SK-N-SH treated with all-trans-retinoic acid at 6 μM for 48 hours (cell line): ENCODE measurements at regions not wholly inside any gene's neighbourhood (a gene's known extent, or its start where the extent isn't known, plus 50 kb on each side); places are given as distances from the start of the nearest gene placed in this dataset.

Experiments used
- ATAC-seq: fragments of 200-7000 bp; cut with Tn5 transposase; 3 replicates; pipeline ENCODE4 v1.9.1; 2020; ENCODE audit warnings: mild to moderate bottlenecking, moderate library complexity
- ARNTL ChIP-seq: fragments of 450-650 bp; formaldehyde crosslinking; IDR thresholded peaks from 2 replicates; pipeline ENCODE4 v1.5.0; 2020; ENCODE audit warnings: low read depth, mild to moderate bottlenecking, moderate library complexity, borderline replicate concordance
- BACH2 ChIP-seq: fragments of 250-450 bp; sonication (Bioruptor Pico); IDR thresholded peaks from 2 replicates; pipeline ENCODE4 v1.9.0; 2021; ENCODE audit warnings: mild to moderate bottlenecking, borderline replicate concordance
- CREB5 ChIP-seq: fragments of 250-450 bp; sonication (Bioruptor Pico); IDR thresholded peaks from 2 replicates; pipeline ENCODE4 v1.5.1; 2020; ENCODE audit warnings: low read depth, mild to moderate bottlenecking, moderate library complexity
- CSDC2 ChIP-seq: fragments of 250-450 bp; sonication (Bioruptor Pico); IDR thresholded peaks from 2 replicates; pipeline ENCODE4 v1.5.0; 2020; ENCODE audit warnings: mild to moderate bottlenecking, moderate library complexity
- CSRNP3 ChIP-seq: fragments of 250-450 bp; sonication (Bioruptor Pico); IDR thresholded peaks from 2 replicates; pipeline ENCODE4 v1.5.1; 2021; ENCODE audit warnings: mild to moderate bottlenecking, moderate library complexity
- ESRRG ChIP-seq: fragments of 250-450 bp; sonication (Bioruptor Pico); IDR thresholded peaks from 2 replicates; pipeline ENCODE4 v1.6.1; 2021; ENCODE audit warnings: mild to moderate bottlenecking
- GLIS3 ChIP-seq: fragments of 250-450 bp; sonication (Bioruptor Pico); IDR thresholded peaks from 2 replicates; pipeline ENCODE4 v1.5.0; 2020; ENCODE audit warnings: mild to moderate bottlenecking, moderate library complexity
- ISL1 ChIP-seq: fragments of 250-450 bp; sonication (Bioruptor Pico); IDR thresholded peaks from 2 replicates; pipeline ENCODE4 v2.1.2; 2022; ENCODE audit warnings: mild to moderate bottlenecking, moderate library complexity
- OSR1 ChIP-seq: fragments of 250-450 bp; sonication (Bioruptor Pico); IDR thresholded peaks from 2 replicates; pipeline ENCODE4 v1.8.0; 2022; ENCODE audit warnings: moderate library complexity, mild to moderate bottlenecking, inconsistent platforms
- PATZ1 ChIP-seq: fragments of 250-450 bp; sonication (Bioruptor Pico); IDR thresholded peaks from 2 replicates; pipeline ENCODE4 v1.8.0; 2020; ENCODE audit warnings: mild to moderate bottlenecking, moderate library complexity, borderline replicate concordance
- POU6F1 ChIP-seq: fragments of 250-450 bp; sonication (Bioruptor Pico); IDR thresholded peaks from 2 replicates; pipeline ENCODE4 v1.8.0; 2021; ENCODE audit warnings: low read depth, mild to moderate bottlenecking, moderate library complexity, borderline replicate concordance
- PPARA ChIP-seq: fragments of 250-450 bp; sonication (Bioruptor Pico); IDR thresholded peaks from 2 replicates; pipeline ENCODE4 v1.5.0; 2020; ENCODE audit warnings: mild to moderate bottlenecking, borderline replicate concordance
- RARB ChIP-seq: fragments of 250-450 bp; sonication (Bioruptor Pico); IDR thresholded peaks from 2 replicates; pipeline ENCODE4 v1.8.0; 2021; ENCODE audit warnings: mild to moderate bottlenecking, moderate library complexity
- SNAI2 ChIP-seq: fragments of 250-450 bp; sonication (Bioruptor Pico); IDR thresholded peaks from 2 replicates; pipeline ENCODE4 v1.5.0; 2020; ENCODE audit warnings: mild to moderate bottlenecking, moderate library complexity
- TCF4 ChIP-seq: fragments of 250-450 bp; sonication (Bioruptor Pico); IDR thresholded peaks from 2 replicates; pipeline ENCODE4 v1.8.0; 2021; ENCODE audit warnings: mild to moderate bottlenecking, moderate library complexity, borderline replicate concordance
- TOX ChIP-seq: fragments of 250-450 bp; sonication (Bioruptor Pico); IDR thresholded peaks from 2 replicates; pipeline ENCODE4 v1.8.0; 2021; ENCODE audit warnings: mild to moderate bottlenecking, moderate library complexity, borderline replicate concordance
- TSHZ2 ChIP-seq: fragments of 250-450 bp; sonication (Bioruptor Pico); IDR thresholded peaks from 2 replicates; pipeline ENCODE4 v1.5.0; 2020; ENCODE audit warnings: mild to moderate bottlenecking, moderate library complexity
- ZC3H10 ChIP-seq: fragments of 250-450 bp; sonication (Bioruptor Pico); IDR thresholded peaks from 2 replicates; pipeline ENCODE4 v1.5.1; 2021; ENCODE audit warnings: mild to moderate bottlenecking, moderate library complexity
- ZFP3 ChIP-seq: fragments of 250-450 bp; sonication (Bioruptor Pico); IDR thresholded peaks from 2 replicates; pipeline ENCODE4 v1.5.0; 2020; ENCODE audit warnings: mild to moderate bottlenecking, moderate library complexity
- ZFP30 ChIP-seq: fragments of 450-650 bp; formaldehyde crosslinking; IDR thresholded peaks from 2 replicates; pipeline ENCODE4 v1.5.0; 2022; ENCODE audit warnings: mild to moderate bottlenecking, moderate library complexity
- ZNF565 ChIP-seq: fragments of 450-650 bp; formaldehyde crosslinking; conservative IDR thresholded peaks from 2 replicates; pipeline ENCODE4 v1.5.0; 2020; ENCODE audit warnings: low read depth, mild to moderate bottlenecking, moderate library complexity
- ZNF70 ChIP-seq: fragments of 450-650 bp; formaldehyde crosslinking; IDR thresholded peaks from 2 replicates; pipeline ENCODE4 v1.5.0; 2020; ENCODE audit warnings: mild to moderate bottlenecking, moderate library complexity
- ZNF8 ChIP-seq: fragments of 450-650 bp; formaldehyde crosslinking; IDR thresholded peaks from 2 replicates; pipeline ENCODE4 v1.5.0; 2020; ENCODE audit warnings: mild to moderate bottlenecking, moderate library complexity

- no peak for ATAC-seq
- TF ChIP-seq CSDC2 (CRISPR knock-in tag) (no peak), ZC3H10 (CRISPR knock-in tag) (no peak), ZNF70 (no peak), TSHZ2 (no peak), ESRRG (CRISPR knock-in tag) (no peak), TOX (CRISPR knock-in tag) (no peak), ARNTL (CRISPR knock-in tag) (no peak), RARB (CRISPR knock-in tag) (no peak), ZFP3 (CRISPR knock-in tag) (no peak), SNAI2 (CRISPR knock-in tag) (no peak), ZNF565 (CRISPR knock-in tag) (no peak), ISL1 (CRISPR knock-in tag) (no peak), CREB5 (CRISPR knock-in tag) (no peak), TCF4 (CRISPR knock-in tag) (no peak), GLIS3 (CRISPR knock-in tag) (no peak), BACH2 (CRISPR knock-in tag) (no peak), OSR1 (no peak), ZNF8 (CRISPR knock-in tag) (no peak), CSRNP3 (CRISPR knock-in tag) (no peak)
Measured at GRCh38 chr7:121795736-121796135, 77.2 kb upstream of the PTPRZ1 start.

GRCh38 chr7:121793716-121794115 is 79.2 kb upstream of the PTPRZ1 start:
- ATAC-seq = no peak
- TF ChIP-seq CREB5 (CRISPR knock-in tag) (no peak), ISL1 (CRISPR knock-in tag) (no peak), RARB (CRISPR knock-in tag) (no peak), POU6F1 (CRISPR knock-in tag) (no peak), OSR1 (no peak), ZNF8 (CRISPR knock-in tag) (no peak), BACH2 (CRISPR knock-in tag) (no peak), ZNF70 (no peak), CSRNP3 (CRISPR knock-in tag) (no peak), PPARA (CRISPR knock-in tag) (no peak), SNAI2 (CRISPR knock-in tag) (no peak), ARNTL (CRISPR knock-in tag) (no peak), PATZ1 (CRISPR knock-in tag) (no peak), ZFP30 (CRISPR knock-in tag) (no peak), TCF4 (CRISPR knock-in tag) (no peak), GLIS3 (CRISPR knock-in tag) (no peak), ZNF565 (CRISPR knock-in tag) (no peak), ZC3H10 (CRISPR knock-in tag) (no peak), ESRRG (CRISPR knock-in tag) (no peak)
